B cell (primary cell): ENCODE measurements at regions not wholly inside any gene's neighbourhood (a gene's known extent, or its start where the extent isn't known, plus 50 kb on each side); places are given as distances from the start of the nearest gene placed in this dataset.

Experiments
- ATAC-seq: fragments of 200-7000 bp; cut with Tn5 transposase; one replicate; pipeline ENCODE4 v1.10.0; 2021; ENCODE audit warnings: low read depth, mild to moderate bottlenecking, moderate number of reproducible peaks, moderate library complexity
- CTCF ChIA-PET: fragments of 350-600 bp; sonication (Branson Sonifier 250); formaldehyde crosslinking; loops from one replicate; lab custom pipeline; 2021; ENCODE audit warnings: antibody characterized with exemption, inconsistent platforms; lab: Charles Lee
- POLR2A ChIA-PET: fragments of 350-600 bp; sonication (Branson Sonifier 250); formaldehyde crosslinking; loops from one replicate; lab custom pipeline; 2021; ENCODE audit warnings: antibody characterized with exemption; lab: Charles Lee
- DNase-seq: peaks from one replicate; pipeline ENCODE4 v3.0.0; 2013
- H2AFZ ChIP-seq: 2 replicates; pipeline ENCODE4 v1.6.1; 2012; ENCODE audit warnings: mild to moderate bottlenecking, low read depth, low read length; ENCODE audit not compliant: insufficient read depth, poor library complexity, severe bottlenecking
- H3K27ac ChIP-seq, 2 donors: 1 replicate in 1 of 2; 2 replicates in 1 of 2; pipeline ENCODE4 v1.5.1; 2012 to 2013; ENCODE audit warnings: low read length in 2 of 2, mild to moderate bottlenecking in 2 of 2, moderate library complexity in 1 of 2
- H3K27me3 ChIP-seq, 4 experiments: fragments of 200-600 bp in 1 of 4; sonication (generic) in 1 of 4; replicated peaks in 1 of 4; 1 replicate in 2 of 4; 2 replicates in 2 of 4; pipeline versions ENCODE4 v1.6.1 to v1.7.0; 2013 to 2016; ENCODE audit warnings: low read length in 3 of 4, mild to moderate bottlenecking in 2 of 4, mixed read lengths in 1 of 4, moderate library complexity in 1 of 4; ENCODE audit not compliant: insufficient read depth in 4 of 4, control insufficient read depth in 3 of 4; ENCODE audit errors: control extremely low read depth in 1 of 4
- H3K36me3 ChIP-seq, 2 experiments: replicated peaks in 1 of 2; 1 replicate in 1 of 2; 2 replicates in 1 of 2; pipeline versions ENCODE4 v1.6.1 to v1.7.1; 2013; ENCODE audit warnings: low read length in 1 of 2; ENCODE audit not compliant: insufficient read depth in 2 of 2, control insufficient read depth in 1 of 2; ENCODE audit errors: control extremely low read depth in 1 of 2, extremely low read depth in 1 of 2
- H3K4me1 ChIP-seq, 2 donors: fragments of 200-600 bp in 1 of 2; sonication (generic) in 1 of 2; 1 replicate in 1 of 2; 2 replicates in 1 of 2; pipeline versions ENCODE4 v1.5.1 to v1.6.1; 2013 to 2017; ENCODE audit warnings: low read length in 2 of 2; ENCODE audit not compliant: control insufficient read depth in 2 of 2, insufficient read depth in 2 of 2
- H3K4me2 ChIP-seq: replicated peaks from 2 replicates; pipeline ENCODE3; 2012; ENCODE audit warnings: mild to moderate bottlenecking, low read depth, low read length; ENCODE audit not compliant: poor library complexity, severe bottlenecking
- H3K4me3 ChIP-seq, 5 experiments: fragments of 200-600 bp in 1 of 5; sonication (generic) in 1 of 5; 1 replicate in 3 of 5; 2 replicates in 2 of 5; pipeline versions ENCODE4 v1.5.1 to v1.7.0; 2011 to 2016; ENCODE audit warnings: low read length in 4 of 5, mild to moderate bottlenecking in 4 of 5, low read depth in 2 of 5, control low read depth in 1 of 5, moderate library complexity in 1 of 5; ENCODE audit not compliant: insufficient read depth in 1 of 5; ENCODE audit errors: control extremely low read depth in 1 of 5, extremely low read depth in 1 of 5
- H3K79me2 ChIP-seq: fragments of 200-600 bp; sonication (generic); one replicate; pipeline ENCODE4 v1.6.0; 2016; ENCODE audit warnings: low read length; ENCODE audit not compliant: control insufficient read depth, insufficient read depth
- H3K9ac ChIP-seq: fragments of 200-600 bp; sonication (generic); 2 replicates; pipeline ENCODE4 v1.6.1; 2017; ENCODE audit warnings: mild to moderate bottlenecking, low read length, moderate library complexity
- H3K9me3 ChIP-seq, 3 donors: one replicate each; pipeline versions ENCODE4 v1.6.1 to v1.7.1; 2013; ENCODE audit warnings: low read length in 2 of 3; ENCODE audit not compliant: control insufficient read depth in 2 of 3, insufficient read depth in 1 of 3; ENCODE audit errors: control extremely low read depth in 1 of 3
- H4K20me1 ChIP-seq: 2 replicates; pipeline ENCODE4 v1.6.0; 2012; ENCODE audit warnings: mild to moderate bottlenecking, low read length; ENCODE audit not compliant: insufficient read depth, control insufficient read depth, poor library complexity, severe bottlenecking
- H3K27ac Mint-ChIP-seq: one replicate; pipeline ENCODE4 v1.8.0; 2021; ENCODE audit warnings: mixed read lengths
- H3K27me3 Mint-ChIP-seq: one replicate; pipeline ENCODE4 v1.8.0; 2021; ENCODE audit warnings: mixed read lengths
- H3K4me1 Mint-ChIP-seq: one replicate; pipeline ENCODE4 v1.8.0; 2021; ENCODE audit warnings: mixed read lengths
- H3K4me3 Mint-ChIP-seq: one replicate; pipeline ENCODE4 v1.8.0; 2021; ENCODE audit warnings: mixed read lengths
- H3K9me3 Mint-ChIP-seq: one replicate; pipeline ENCODE4 v1.8.0; 2022; ENCODE audit warnings: mixed read lengths; ENCODE audit not compliant: insufficient read depth
- EZH2 ChIP-seq: IDR thresholded peaks from 2 replicates; pipeline ENCODE4 v1.6.1; 2012; ENCODE audit warnings: borderline replicate concordance, low read depth, mild to moderate bottlenecking, moderate library complexity, low read length; ENCODE audit not compliant: insufficient read depth, poor library complexity, severe bottlenecking
- WGBS: methylation state at CpG from one replicate; pipeline ENCODE4 v1.1.5; 2013; ENCODE audit warnings: missing lambda C conversion rate; ENCODE audit not compliant: insufficient coverage; 5-methylcytosine and 5-hydroxymethylcytosine counted together
- intact Hi-C: fragments of 100-400 bp; cut with micrococcal nuclease; formaldehyde crosslinking; loops from one replicate; pipeline ENCODE4 v1.10.0; 2022
- TF ChIP-seq, protein P1 (sequence below): fragments of 200-600 bp; IDR thresholded peaks from one replicate; pipeline ENCODE4 v1.8.0; 2022; ENCODE audit warnings: antibody characterized with exemption, mild to moderate bottlenecking

DNA sequence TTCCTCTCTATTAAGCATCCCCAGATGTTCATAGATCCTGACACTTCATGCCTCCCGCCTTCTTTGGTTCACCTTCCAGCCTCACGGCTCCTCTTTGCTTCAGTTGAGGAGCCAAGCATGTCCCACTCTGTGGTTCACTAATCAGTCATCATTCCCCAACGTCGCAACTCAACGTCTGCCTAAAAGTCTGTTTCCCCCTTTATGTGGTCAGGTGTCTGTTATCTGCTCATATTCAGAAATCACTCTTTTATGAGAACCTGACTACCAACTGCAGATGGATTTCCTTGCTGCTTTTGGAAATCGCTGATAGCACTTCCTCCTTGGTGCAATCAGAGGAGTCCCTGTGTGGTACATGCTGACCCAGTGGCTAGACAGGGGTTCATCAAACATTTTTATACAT is 94.1 kb upstream of the VANGL1 start:
- H3K9ac ChIP-seq, result no peak overlapping the region
- no peaks in the 10 kb centered on the region for H3K27me3 ChIP-seq
- POLR2A ChIA-PET, result no interaction called here
- CTCF ChIA-PET, result no interaction called here
- H3K4me2 ChIP-seq, result no peak overlapping the region
- TF ChIP-seq EZH2, result no peak
- TF ChIP-seq, protein P1, sequence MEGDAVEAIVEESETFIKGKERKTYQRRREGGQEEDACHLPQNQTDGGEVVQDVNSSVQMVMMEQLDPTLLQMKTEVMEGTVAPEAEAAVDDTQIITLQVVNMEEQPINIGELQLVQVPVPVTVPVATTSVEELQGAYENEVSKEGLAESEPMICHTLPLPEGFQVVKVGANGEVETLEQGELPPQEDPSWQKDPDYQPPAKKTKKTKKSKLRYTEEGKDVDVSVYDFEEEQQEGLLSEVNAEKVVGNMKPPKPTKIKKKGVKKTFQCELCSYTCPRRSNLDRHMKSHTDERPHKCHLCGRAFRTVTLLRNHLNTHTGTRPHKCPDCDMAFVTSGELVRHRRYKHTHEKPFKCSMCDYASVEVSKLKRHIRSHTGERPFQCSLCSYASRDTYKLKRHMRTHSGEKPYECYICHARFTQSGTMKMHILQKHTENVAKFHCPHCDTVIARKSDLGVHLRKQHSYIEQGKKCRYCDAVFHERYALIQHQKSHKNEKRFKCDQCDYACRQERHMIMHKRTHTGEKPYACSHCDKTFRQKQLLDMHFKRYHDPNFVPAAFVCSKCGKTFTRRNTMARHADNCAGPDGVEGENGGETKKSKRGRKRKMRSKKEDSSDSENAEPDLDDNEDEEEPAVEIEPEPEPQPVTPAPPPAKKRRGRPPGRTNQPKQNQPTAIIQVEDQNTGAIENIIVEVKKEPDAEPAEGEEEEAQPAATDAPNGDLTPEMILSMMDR, result no peak
- Mint-ChIP-seq H3K4me1 (no peaks in the 10 kb centered on the region), H3K27ac (no peak overlapping the region), H3K9me3 (no peaks in the 10 kb centered on the region), H3K4me3 (no peak overlapping the region), H3K27me3 (peaks cover 16% of the 10 kb centered on the region)
- intact Hi-C loops, result no loop called here
- H3K27ac ChIP-seq, result no peak overlapping the region
- H2AFZ ChIP-seq, result no peak overlapping the region
- WGBS, result 14% methylated on average over 6 of the region's 6 CpGs
- H3K79me2 ChIP-seq, result no peaks in the 10 kb centered on the region
- no peaks in the 10 kb centered on the region for H3K36me3 ChIP-seq
- H3K9me3 ChIP-seq, result peaks cover 0 to 6% (median 0%) of the 10 kb centered on the region in 3 donors
- DNase-seq (no peak), ATAC-seq (no peak)
- no peaks in the 10 kb centered on the region for H3K4me1 ChIP-seq
- H4K20me1 ChIP-seq, result no peaks in the 10 kb centered on the region
- no peak overlapping the region for H3K4me3 ChIP-seq

DNA sequence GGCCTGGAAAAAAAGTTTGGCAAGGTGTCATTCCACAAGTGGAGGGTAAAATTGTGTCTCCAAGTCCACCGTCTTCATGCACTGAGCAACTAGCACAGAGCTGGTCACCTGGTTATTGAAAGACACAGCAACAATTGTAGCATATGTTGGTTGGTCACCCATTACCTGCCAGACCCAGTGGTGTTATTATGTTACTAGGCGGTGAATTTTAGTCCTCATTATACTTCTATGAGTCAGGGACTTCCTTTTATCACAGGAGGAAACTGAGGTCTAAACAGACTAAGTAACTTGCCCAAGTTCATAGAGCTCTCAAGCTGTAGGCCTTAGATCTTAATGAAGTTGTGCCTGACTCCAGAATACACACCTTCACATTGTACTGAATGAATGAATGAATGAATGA is 94.9 kb upstream of the VANGL1 start:
- Histone ChIP-seq H3K79me2 (no peaks in the 10 kb centered on the region), H3K4me1 (no peaks in the 10 kb centered on the region), H4K20me1 (no peaks in the 10 kb centered on the region), H3K4me3 (no peak overlapping the region), H3K9ac (no peak overlapping the region), H3K4me2 (no peak overlapping the region), H3K27ac (no peak overlapping the region), H3K27me3 (no peaks in the 10 kb centered on the region), H2AFZ (no peak overlapping the region), H3K9me3 (peaks cover 0 to 6% (median 0%) of the 10 kb centered on the region in 3 donors), H3K36me3 (no peaks in the 10 kb centered on the region)
- ChIA-PET CTCF (no interaction called here), POLR2A (no interaction called here)
- no peak overlapping the region for H3K27ac Mint-ChIP-seq
- no peaks in the 10 kb centered on the region for H3K9me3 Mint-ChIP-seq
- 100% methylated on average over 1 of the region's 2 CpGs for WGBS
- ATAC-seq, result no peak
- peaks cover 13% of the 10 kb centered on the region for H3K27me3 Mint-ChIP-seq
- no peaks in the 10 kb centered on the region for H3K4me1 Mint-ChIP-seq
- no peak for DNase-seq
- intact Hi-C loops, result no loop called here
- TF ChIP-seq, protein P1, result no peak
- no peak for TF ChIP-seq EZH2
- no peak overlapping the region for H3K4me3 Mint-ChIP-seq
